GM12864 (cell line): ENCODE measurements at regions not wholly inside any gene's neighbourhood (a gene's known extent, or its start where the extent isn't known, plus 50 kb on each side); places are given as distances from the start of the nearest gene placed in this dataset.

Experiments
- DNase-seq: peaks from one replicate; pipeline ENCODE4 v3.0.0-alpha.2; 2011; ENCODE audit warnings: low read depth
- H3K4me3 ChIP-seq: 2 replicates; pipeline ENCODE4 v1.5.1; 2011; ENCODE audit warnings: mild to moderate bottlenecking, low read depth, low read length, control low read depth
- CTCF ChIP-seq: IDR thresholded peaks from 2 replicates; pipeline ENCODE4 v1.5.1; 2011; ENCODE audit warnings: low read depth, mild to moderate bottlenecking, moderate library complexity, low read length, control low read depth, inconsistent platforms; ENCODE audit errors: missing control alignments

- H3K4me3 ChIP-seq = no peak overlapping the region
- TF ChIP-seq CTCF = no peak
- DNase-seq = no peak
These were observed 211.5 kb upstream of the FOXA2 start for GRCh38 chr20:22795871-22796270.

- DNase-seq = no peak
- no peak for TF ChIP-seq CTCF
- no peak overlapping the region for H3K4me3 ChIP-seq
These were observed 212.2 kb upstream of the FOXA2 start for GRCh38 chr20:22796469-22797077.

- TF ChIP-seq CTCF = no peak
- no peak overlapping the region for H3K4me3 ChIP-seq
- DNase-seq = no peak
These were observed 212.7 kb upstream of the FOXA2 start for GRCh38 chr20:22797103-22797502.

- no peak for TF ChIP-seq CTCF
- H3K4me3 ChIP-seq = no peak overlapping the region
- DNase-seq = no peak
These were observed 215.3 kb upstream of the FOXA2 start for GRCh38 chr20:22799687-22800086.

GRCh38 chr20:22800129-22800528 is 215.8 kb upstream of the FOXA2 start:
- DNase-seq = no peak
- no peak for TF ChIP-seq CTCF
- no peak overlapping the region for H3K4me3 ChIP-seq

- no peak for DNase-seq
These were observed 217.2 kb upstream of the FOXA2 start for GRCh38 chr20:22801528-22801927.

More at GRCh38 chr20:22801528-22801927, 217.2 kb upstream of the FOXA2 start:
- no peak overlapping the region for H3K4me3 ChIP-seq
- TF ChIP-seq CTCF = no peak
